Stimulated activated effector memory CD8-positive, alpha-beta T cell treated with anti-CD3 and anti-CD28 coated beads, Interleukin-12 subunit alpha, Interleukin-12 subunit beta, amount 100 ng/mL, for 72 hours (primary cell): ENCODE measurements at regions not wholly inside any gene's neighbourhood (a gene's known extent, or its start where the extent isn't known, plus 50 kb on each side); places are given as distances from the start of the nearest gene placed in this dataset.
A peak's percentile ranks its signal among the peaks of the same experiment; 100 is the strongest.

Experiments used
- ATAC-seq: fragments of 150-1000 bp; cut with Tn5 transposase; 2 replicates; pipeline ENCODE4 v1.10.0; 2021
- DNase-seq, 2 donors: peaks; one replicate each; pipeline ENCODE4 v3.0.0; 2021 to 2022; ENCODE audit warnings: low spot score in 2 of 2
- H3K27ac Mint-ChIP-seq: one replicate; pipeline ENCODE4 v1.8.0; 2022; ENCODE audit warnings: mild to moderate bottlenecking, mixed read lengths
- H3K36me3 Mint-ChIP-seq: one replicate; pipeline ENCODE4 v1.8.0; 2022; ENCODE audit warnings: mild to moderate bottlenecking, mixed read lengths
- H3K4me1 Mint-ChIP-seq: one replicate; pipeline ENCODE4 v1.8.0; 2022; ENCODE audit warnings: mixed read lengths
- H3K4me3 Mint-ChIP-seq: one replicate; pipeline ENCODE4 v1.8.0; 2022; ENCODE audit warnings: mild to moderate bottlenecking, mixed read lengths
- H3K9me3 Mint-ChIP-seq: one replicate; pipeline ENCODE4 v1.8.0; 2022; ENCODE audit warnings: mixed read lengths

DNA sequence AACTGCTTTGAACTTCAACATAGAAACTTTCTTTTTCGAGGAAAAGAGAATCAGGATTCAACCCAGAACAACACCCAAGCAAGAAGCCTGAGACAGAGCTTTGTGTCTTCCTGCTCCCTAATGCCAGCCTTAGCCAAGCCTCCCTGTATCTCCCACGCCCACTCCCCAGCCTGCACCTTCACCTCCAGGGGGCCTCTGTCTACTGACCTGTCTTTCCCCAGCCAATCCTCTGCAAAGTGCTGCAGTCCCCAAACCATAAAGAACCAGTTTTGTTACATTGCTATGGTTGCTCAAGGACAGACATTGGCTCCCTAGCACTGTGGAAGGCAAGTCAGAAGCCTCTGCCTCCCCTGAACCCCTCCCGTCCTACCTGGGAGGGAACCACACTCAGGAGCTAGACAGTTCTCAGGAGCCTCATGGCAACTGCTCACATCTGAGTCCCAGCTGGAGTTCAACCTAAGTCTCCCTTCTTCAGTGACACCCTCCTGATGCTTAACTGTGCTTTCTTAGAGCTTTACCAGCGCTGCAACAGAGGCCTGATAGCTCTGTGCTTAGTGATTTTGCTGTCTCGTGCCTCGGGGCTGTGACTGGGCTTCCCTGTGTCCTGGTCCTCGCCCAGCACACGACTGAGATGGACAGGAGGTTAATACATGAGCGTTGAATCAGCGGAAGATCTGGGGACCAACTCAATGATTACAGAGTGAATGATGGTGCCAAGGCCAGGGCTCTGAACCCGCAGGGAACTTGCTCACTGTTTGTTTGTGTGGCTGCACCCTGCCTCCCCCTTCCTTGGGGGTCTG is 101.5 kb upstream of the DUSP22 start:
- no peak for DNase-seq

GRCh38 chr6:191487-192312 is 100.6 kb upstream of the DUSP22 start:
- H3K9me3 Mint-ChIP-seq: no peaks in the 10 kb centered on the region
- H3K4me3 Mint-ChIP-seq: no peak overlapping the region
- no peak for ATAC-seq
- H3K4me1 Mint-ChIP-seq: peaks cover 88% of the 10 kb centered on the region
- peak overlapping the region; percentile 95 for H3K27ac Mint-ChIP-seq
- H3K36me3 Mint-ChIP-seq: no peaks in the 10 kb centered on the region
- no peak for DNase-seq

More for the DNA sequence above, 101.5 kb upstream of the DUSP22 start:
- Mint-ChIP-seq H3K27ac (peak overlapping the region; percentile 95), H3K4me1 (peaks cover 79% of the 10 kb centered on the region), H3K36me3 (no peaks in the 10 kb centered on the region), H3K9me3 (no peaks in the 10 kb centered on the region), H3K4me3 (peak overlapping the region; percentile 75)
- ATAC-seq: no peak

GRCh38 chr6:192313-192664 is 100.0 kb upstream of the DUSP22 start:
- Mint-ChIP-seq H3K9me3 (no peaks in the 10 kb centered on the region), H3K27ac (no peak overlapping the region), H3K36me3 (no peaks in the 10 kb centered on the region), H3K4me3 (no peak overlapping the region), H3K4me1 (peaks cover 91% of the 10 kb centered on the region)
- ATAC-seq (no peak), DNase-seq (no peak)

- no peak for ATAC-seq
- H3K9me3 Mint-ChIP-seq: no peaks in the 10 kb centered on the region
- H3K27ac Mint-ChIP-seq: peak overlapping the region; percentile 80
- peaks cover 85% of the 10 kb centered on the region for H3K4me1 Mint-ChIP-seq
- DNase-seq: no peak
- H3K36me3 Mint-ChIP-seq: no peaks in the 10 kb centered on the region
- H3K4me3 Mint-ChIP-seq: peak overlapping the region; percentile 33
Measured at GRCh38 chr6:193180-193579, 99.1 kb upstream of the DUSP22 start.

GRCh38 chr6:193773-194310 is 98.4 kb upstream of the DUSP22 start:
- H3K36me3 Mint-ChIP-seq: no peaks in the 10 kb centered on the region
- H3K4me3 Mint-ChIP-seq: peak overlapping the region; percentile 33
- H3K9me3 Mint-ChIP-seq: no peaks in the 10 kb centered on the region
- ATAC-seq: peak; percentile 76
- H3K4me1 Mint-ChIP-seq: peaks cover 80% of the 10 kb centered on the region
- peak in 1 of 2 donors; percentile 65 for DNase-seq
- peak overlapping the region; percentile 80 for H3K27ac Mint-ChIP-seq

GRCh38 chr6:195861-196360 is 96.4 kb upstream of the DUSP22 start:
- Mint-ChIP-seq H3K36me3 (no peaks in the 10 kb centered on the region), H3K9me3 (no peaks in the 10 kb centered on the region), H3K27ac (no peak overlapping the region), H3K4me3 (no peak overlapping the region), H3K4me1 (peaks cover 66% of the 10 kb centered on the region)
- DNase-seq (no peak), ATAC-seq (peak; percentile 49)

- ATAC-seq (no peak), DNase-seq (no peak)
- H3K4me3 Mint-ChIP-seq: no peak overlapping the region
- H3K27ac Mint-ChIP-seq: no peak overlapping the region
- no peaks in the 10 kb centered on the region for H3K9me3 Mint-ChIP-seq
- no peaks in the 10 kb centered on the region for H3K36me3 Mint-ChIP-seq
- H3K4me1 Mint-ChIP-seq: peaks cover 60% of the 10 kb centered on the region
Measured at GRCh38 chr6:196543-196942, 95.7 kb upstream of the DUSP22 start.

GRCh38 chr6:203661-204060 is 88.6 kb upstream of the DUSP22 start:
- ATAC-seq (no peak), DNase-seq (no peak)
- Mint-ChIP-seq H3K9me3 (no peaks in the 10 kb centered on the region), H3K4me1 (peaks cover 19% of the 10 kb centered on the region), H3K36me3 (no peaks in the 10 kb centered on the region), H3K4me3 (no peak overlapping the region), H3K27ac (no peak overlapping the region)

GRCh38 chr6:206264-206663 is 86.0 kb upstream of the DUSP22 start:
- Mint-ChIP-seq H3K27ac (no peak overlapping the region), H3K9me3 (no peaks in the 10 kb centered on the region), H3K4me3 (no peak overlapping the region), H3K36me3 (no peaks in the 10 kb centered on the region), H3K4me1 (peaks cover 40% of the 10 kb centered on the region)
- ATAC-seq (no peak), DNase-seq (no peak)

DNA sequence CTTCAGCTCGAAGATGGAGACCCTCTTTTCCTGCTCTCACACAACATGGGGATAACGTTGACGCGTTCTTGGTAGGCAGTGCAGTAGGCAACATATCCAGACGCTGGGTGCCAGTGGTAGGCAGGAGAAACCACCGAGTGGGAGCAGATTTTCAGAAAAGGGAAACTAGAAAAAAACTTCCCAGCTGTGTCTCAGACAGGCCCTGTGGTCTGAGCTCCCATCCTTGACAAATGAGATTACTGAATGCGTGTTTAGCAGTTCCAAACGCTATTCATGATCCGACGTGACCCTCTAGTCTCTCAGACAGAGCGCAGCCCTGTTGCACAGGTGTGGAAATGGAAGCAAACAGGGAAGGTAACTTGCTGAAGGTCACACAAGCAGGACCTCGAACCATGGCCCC is 83.9 kb upstream of the DUSP22 start:
- H3K27ac Mint-ChIP-seq: no peak overlapping the region
- no peaks in the 10 kb centered on the region for H3K9me3 Mint-ChIP-seq
- H3K4me1 Mint-ChIP-seq: peaks cover 43% of the 10 kb centered on the region
- ATAC-seq (no peak), DNase-seq (no peak)
- peak overlapping the region; percentile 79 for H3K4me3 Mint-ChIP-seq
- H3K36me3 Mint-ChIP-seq: no peaks in the 10 kb centered on the region

GRCh38 chr6:208938-209337 is 83.3 kb upstream of the DUSP22 start:
- Mint-ChIP-seq H3K9me3 (no peaks in the 10 kb centered on the region), H3K27ac (peak overlapping the region; percentile 77), H3K4me3 (peak overlapping the region; percentile 79), H3K36me3 (peaks cover 5% of the 10 kb centered on the region), H3K4me1 (peaks cover 46% of the 10 kb centered on the region)
- DNase-seq: no peak
- peak; percentile 1 for ATAC-seq

GRCh38 chr6:209432-210103 is 82.7 kb upstream of the DUSP22 start:
- H3K4me1 Mint-ChIP-seq: peaks cover 50% of the 10 kb centered on the region
- H3K36me3 Mint-ChIP-seq: peaks cover 5% of the 10 kb centered on the region
- H3K9me3 Mint-ChIP-seq: no peaks in the 10 kb centered on the region
- peak overlapping the region; percentile 79 for H3K4me3 Mint-ChIP-seq
- peak; percentile 94 for ATAC-seq
- H3K27ac Mint-ChIP-seq: peak overlapping the region; percentile 77
- DNase-seq: peak in 1 of 2 donors; percentile 78

DNA sequence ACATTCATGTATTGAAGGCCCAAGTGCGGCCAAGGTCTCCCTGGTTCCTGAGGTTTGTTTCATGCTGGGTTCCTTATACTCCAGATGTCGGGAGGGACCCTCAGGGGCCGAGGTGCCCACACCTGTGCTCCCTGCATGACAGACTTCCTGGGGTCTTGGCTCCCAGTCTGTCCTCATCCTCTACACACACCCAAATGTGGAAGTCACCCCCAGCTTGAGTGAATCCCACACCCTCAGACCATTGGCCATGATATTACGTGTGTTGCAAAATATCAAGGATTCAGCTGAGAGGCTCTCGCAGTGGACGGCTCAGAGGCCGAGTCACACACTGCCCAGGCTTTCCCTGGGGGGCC is 82.2 kb upstream of the DUSP22 start:
- no peak for DNase-seq
- Mint-ChIP-seq H3K36me3 (peaks cover 5% of the 10 kb centered on the region), H3K9me3 (no peaks in the 10 kb centered on the region), H3K4me1 (peaks cover 56% of the 10 kb centered on the region), H3K27ac (no peak overlapping the region), H3K4me3 (peak overlapping the region; percentile 79)
- no peak for ATAC-seq

- no peaks in the 10 kb centered on the region for H3K9me3 Mint-ChIP-seq
Measured at GRCh38 chr6:210778-211374, 81.4 kb upstream of the DUSP22 start.

More at GRCh38 chr6:210778-211374, 81.4 kb upstream of the DUSP22 start:
- DNase-seq (no peak), ATAC-seq (no peak)
- Mint-ChIP-seq H3K27ac (no peak overlapping the region), H3K4me3 (peak overlapping the region; percentile 79), H3K4me1 (peaks cover 61% of the 10 kb centered on the region), H3K36me3 (peaks cover 5% of the 10 kb centered on the region)
